Ovary (tissue), 7 donors: ENCODE measurements at regions not wholly inside any gene's neighbourhood (a gene's known extent, or its start where the extent isn't known, plus 50 kb on each side); places are given as distances from the start of the nearest gene placed in this dataset.

Experiments used
- DNase-seq, 5 donors: peaks; one replicate each; pipeline ENCODE4 v3.0.0-alpha.2; 2019 to 2020
- H3K27ac ChIP-seq, 2 donors: fragments of 200-600 bp; one replicate each; pipeline versions ENCODE4 v1.5.1 to v1.8.0; 2019 to 2022
- H3K27me3 ChIP-seq: fragments of 200-600 bp; one replicate; pipeline ENCODE4 v1.8.0; 2022
- H3K36me3 ChIP-seq: fragments of 200-600 bp; sonication (generic); one replicate; pipeline ENCODE4 v1.5.1; 2019
- H3K4me1 ChIP-seq: one replicate; pipeline ENCODE4 v1.8.1; 2013; ENCODE audit warnings: mild to moderate bottlenecking, moderate library complexity; ENCODE audit not compliant: insufficient read depth
- H3K4me3 ChIP-seq: fragments of 200-600 bp; sonication (generic); one replicate; pipeline ENCODE4 v1.5.1; 2017
- H3K9me3 ChIP-seq, 2 donors: fragments of 200-600 bp in 1 of 2; sonication (generic) in 1 of 2; one replicate each; pipeline versions ENCODE4 v1.5.1 to v1.8.1; 2013 to 2019; ENCODE audit warnings: mild to moderate bottlenecking in 1 of 2, moderate library complexity in 1 of 2
- CTCF ChIP-seq, 3 donors: fragments of 450-650 bp in 2 of 3; fragments of 200-600 bp in 1 of 3; IDR thresholded peaks; one replicate each; pipeline versions ENCODE4 v1.5.1 to v1.8.0; 2016 to 2022; ENCODE audit warnings: antibody characterized with exemption in 3 of 3, mild to moderate bottlenecking in 1 of 3
- EP300 ChIP-seq: sonication (generic); formaldehyde crosslinking; IDR thresholded peaks from one replicate; pipeline ENCODE4 v1.6.1; 2017; ENCODE audit warnings: antibody characterized with exemption
- POLR2A ChIP-seq: fragments of 450-650 bp; IDR thresholded peaks from one replicate; pipeline ENCODE4 v1.6.1; 2017; ENCODE audit warnings: antibody characterized with exemption, mild to moderate bottlenecking, moderate library complexity
- WGBS, 3 donors: extraction: QIAGEN DNeasy Blood & Tissue Kit in 1 of 3; methylation state at CpG; one replicate each; pipeline versions ENCODE4 v1.1.5 to v1.1.7; 2013 to 2017; 5-methylcytosine and 5-hydroxymethylcytosine counted together
- intact Hi-C, 4 donors: fragments of 100-400 bp; cut with DNase I; formaldehyde crosslinking; loops; one replicate each; pipeline versions ENCODE4 v1.11.0 to v1.15.1; 2022 to 2023
- donor health status: DM: no; HTN: no; CAD: no; lungs with moderate emphysema.
- donor health status: DM: no; HTN: no; CAD: no.
- donor health status: Bipolar disorder and iron deficiency.
- donor health status: DM: no; HTN: no; CAD: no.
- donor health status: DM: yes; HTN: yes; CAD: no.

- no peak for DNase-seq
- no peaks in the 10 kb centered on the region for H3K27me3 ChIP-seq
- no peak overlapping the region for H3K27ac ChIP-seq
- no peak for TF ChIP-seq EP300
- TF ChIP-seq CTCF (IDR thresholded peaks at IDR 0.05) = no peak
- TF ChIP-seq POLR2A = no peak
- no peaks in the 10 kb centered on the region for H3K9me3 ChIP-seq
- H3K4me3 ChIP-seq = no peak overlapping the region
- WGBS, 3 donors = 44 to 55% (median 45%) methylated on average over 5 of the region's 5 CpGs
- intact Hi-C loops = no loop called here
- H3K4me1 ChIP-seq = peaks cover 4% of the 10 kb centered on the region
- no peaks in the 10 kb centered on the region for H3K36me3 ChIP-seq
Observed at GRCh38 chr9:87120610-87121009, 173.3 kb upstream of the GAS1 start.

GRCh38 chr9:87122947-87123685, 175.8 kb upstream of the GAS1 start:
- intact Hi-C loops = no loop called here
- H3K27me3 ChIP-seq = no peaks in the 10 kb centered on the region
- H3K4me1 ChIP-seq = peaks cover 4% of the 10 kb centered on the region
- no peak for TF ChIP-seq POLR2A
- no peak for TF ChIP-seq CTCF (IDR thresholded peaks at IDR 0.05)
- no peak for TF ChIP-seq EP300
- no peak overlapping the region for H3K4me3 ChIP-seq
- H3K9me3 ChIP-seq = no peaks in the 10 kb centered on the region
- DNase-seq = no peak
- 39 to 60% (median 53%) methylated on average over 6 of the region's 6 CpGs for whole genome bisulfite sequencing, 3 donors
- no peaks in the 10 kb centered on the region for H3K36me3 ChIP-seq
- H3K27ac ChIP-seq = no peak overlapping the region

- intact Hi-C loops = no loop called here
- no peaks in the 10 kb centered on the region for H3K27me3 ChIP-seq
- no peak for DNase-seq
- H3K4me1 ChIP-seq = peaks cover 4% of the 10 kb centered on the region
- H3K36me3 ChIP-seq = no peaks in the 10 kb centered on the region
- no peak overlapping the region for H3K4me3 ChIP-seq
- H3K9me3 ChIP-seq = no peaks in the 10 kb centered on the region
- no peak overlapping the region for H3K27ac ChIP-seq
- TF ChIP-seq EP300 = no peak
- WGBS, 3 donors = 52 to 69% (median 59%) methylated on average over 3 of the region's 3 CpGs
Observed at GRCh38 chr9:87123830-87124229, 176.5 kb upstream of the GAS1 start.

- 91 to 97% (median 95%) methylated on average over 3 of the region's 3 CpGs for WGBS, 3 donors
- Histone ChIP-seq H3K9me3 (no peaks in the 10 kb centered on the region), H3K36me3 (no peaks in the 10 kb centered on the region), H3K27me3 (no peaks in the 10 kb centered on the region), H3K4me3 (no peak overlapping the region), H3K27ac (no peak overlapping the region), H3K4me1 (peaks cover 2% of the 10 kb centered on the region)
- DNase-seq = no peak
- intact Hi-C loops = no loop called here
- no peak for TF ChIP-seq EP300
- no peak for TF ChIP-seq POLR2A
- no peak for TF ChIP-seq CTCF (IDR thresholded peaks at IDR 0.05)
Observed at GRCh38 chr9:87125819-87126218, 178.5 kb upstream of the GAS1 start.

- Histone ChIP-seq H3K4me3 (no peak overlapping the region), H3K9me3 (no peaks in the 10 kb centered on the region), H3K4me1 (peaks cover 2% of the 10 kb centered on the region), H3K36me3 (no peaks in the 10 kb centered on the region), H3K27ac (no peak overlapping the region), H3K27me3 (no peaks in the 10 kb centered on the region)
- TF ChIP-seq POLR2A = no peak
- no peak for TF ChIP-seq EP300
- TF ChIP-seq CTCF (IDR thresholded peaks at IDR 0.05) = no peak
- intact Hi-C loops = no loop called here
- WGBS, 3 donors = 92 to 96% (median 96%) methylated on average over 1 of the region's 1 CpG
- DNase-seq = no peak
Observed at GRCh38 chr9:87127543-87127942, 180.2 kb upstream of the GAS1 start.
